ENCODE measurements at regions not wholly inside any gene's neighbourhood (a gene's known extent, or its start where the extent isn't known, plus 50 kb on each side); places are given as distances from the start of the nearest gene placed in this dataset.

DNA sequence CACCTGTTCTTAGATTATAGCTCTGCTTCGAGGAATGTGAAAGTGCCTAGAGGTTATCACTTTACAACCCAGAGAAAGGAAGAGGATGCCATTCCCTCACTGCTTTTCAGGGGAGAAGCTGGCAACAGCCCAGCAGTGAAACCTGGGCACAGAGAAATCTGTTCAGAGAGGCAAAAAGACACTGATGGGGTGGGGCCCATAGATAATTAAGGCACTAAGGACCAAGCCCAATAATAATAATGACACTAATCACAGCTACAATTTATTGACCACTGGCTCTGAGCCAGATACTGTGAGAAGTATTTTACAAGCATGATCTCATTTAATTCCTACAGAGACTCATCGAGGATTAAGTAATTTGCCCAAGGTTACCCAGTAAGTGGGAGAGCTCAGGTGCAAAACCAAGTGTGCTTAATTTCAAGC lies 168.3 kb downstream of the PIK3R1 start:
- TF ChIP-seq CTCF (IDR thresholded peaks at IDR 0.05 in 8 of 11, conservative IDR thresholded peaks at IDR 0.05 in 3 of 11) (no peak), POLR2A (IDR thresholded peaks at IDR 0.05) (no peak)
